Kidney epithelial cell (primary cell): ENCODE measurements at regions not wholly inside any gene's neighbourhood (a gene's known extent, or its start where the extent isn't known, plus 50 kb on each side); places are given as distances from the start of the nearest gene placed in this dataset.

ENCODE experiments used
- DNase-seq: peaks from one replicate; pipeline ENCODE4 v3.0.0-alpha.2; 2010; ENCODE audit warnings: low read depth
- H3K27me3 ChIP-seq: 2 replicates; pipeline ENCODE4 v1.6.0; 2011; ENCODE audit warnings: low read length; ENCODE audit not compliant: control insufficient read depth, insufficient read depth
- H3K36me3 ChIP-seq: 2 replicates; pipeline ENCODE4 v1.5.1; 2011; ENCODE audit warnings: low read length; ENCODE audit not compliant: control insufficient read depth, insufficient read depth
- H3K4me3 ChIP-seq: 2 replicates; pipeline ENCODE4 v1.5.1; 2011; ENCODE audit warnings: low read depth, mild to moderate bottlenecking, control low read depth, low read length
- TF ChIP-seq, protein P1 (sequence below): IDR thresholded peaks from 2 replicates; pipeline ENCODE4 v1.5.1; 2011; ENCODE audit warnings: mild to moderate bottlenecking, moderate library complexity, low read length, control low read depth, inconsistent platforms; ENCODE audit not compliant: insufficient read depth, poor library complexity, severe bottlenecking

DNA sequence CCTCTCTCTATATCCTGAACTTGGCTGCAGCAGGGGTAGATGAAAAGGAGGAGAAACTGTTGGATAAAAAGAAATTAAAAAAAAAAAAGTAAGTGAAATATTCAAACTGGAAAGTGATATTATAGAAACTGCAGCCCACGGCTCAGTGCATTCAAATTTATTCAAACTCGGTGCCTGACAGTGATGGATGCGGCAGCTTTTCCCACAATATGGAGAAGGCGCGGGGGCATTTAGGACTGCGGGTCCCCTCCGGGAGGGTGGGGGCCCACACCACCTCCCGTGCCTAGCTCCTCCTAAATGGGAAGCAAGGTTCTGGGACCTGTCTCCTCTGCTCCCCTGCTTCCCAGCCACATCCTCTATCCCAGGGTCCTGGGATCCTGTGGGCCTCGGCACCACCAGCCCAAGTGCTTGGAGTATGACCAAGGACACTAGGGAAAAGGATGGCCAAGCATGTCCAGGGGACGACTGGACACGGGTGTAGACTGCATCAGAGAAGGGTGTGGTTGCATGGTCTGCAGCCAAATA is 82.4 kb downstream of the HIF1AN start:
- TF ChIP-seq, protein P1, sequence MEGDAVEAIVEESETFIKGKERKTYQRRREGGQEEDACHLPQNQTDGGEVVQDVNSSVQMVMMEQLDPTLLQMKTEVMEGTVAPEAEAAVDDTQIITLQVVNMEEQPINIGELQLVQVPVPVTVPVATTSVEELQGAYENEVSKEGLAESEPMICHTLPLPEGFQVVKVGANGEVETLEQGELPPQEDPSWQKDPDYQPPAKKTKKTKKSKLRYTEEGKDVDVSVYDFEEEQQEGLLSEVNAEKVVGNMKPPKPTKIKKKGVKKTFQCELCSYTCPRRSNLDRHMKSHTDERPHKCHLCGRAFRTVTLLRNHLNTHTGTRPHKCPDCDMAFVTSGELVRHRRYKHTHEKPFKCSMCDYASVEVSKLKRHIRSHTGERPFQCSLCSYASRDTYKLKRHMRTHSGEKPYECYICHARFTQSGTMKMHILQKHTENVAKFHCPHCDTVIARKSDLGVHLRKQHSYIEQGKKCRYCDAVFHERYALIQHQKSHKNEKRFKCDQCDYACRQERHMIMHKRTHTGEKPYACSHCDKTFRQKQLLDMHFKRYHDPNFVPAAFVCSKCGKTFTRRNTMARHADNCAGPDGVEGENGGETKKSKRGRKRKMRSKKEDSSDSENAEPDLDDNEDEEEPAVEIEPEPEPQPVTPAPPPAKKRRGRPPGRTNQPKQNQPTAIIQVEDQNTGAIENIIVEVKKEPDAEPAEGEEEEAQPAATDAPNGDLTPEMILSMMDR = no peak
- Histone ChIP-seq H3K36me3 (no peaks in the 10 kb centered on the region), H3K27me3 (peaks cover 82% of the 10 kb centered on the region), H3K4me3 (no peak overlapping the region)
- DNase-seq = no peak

DNA sequence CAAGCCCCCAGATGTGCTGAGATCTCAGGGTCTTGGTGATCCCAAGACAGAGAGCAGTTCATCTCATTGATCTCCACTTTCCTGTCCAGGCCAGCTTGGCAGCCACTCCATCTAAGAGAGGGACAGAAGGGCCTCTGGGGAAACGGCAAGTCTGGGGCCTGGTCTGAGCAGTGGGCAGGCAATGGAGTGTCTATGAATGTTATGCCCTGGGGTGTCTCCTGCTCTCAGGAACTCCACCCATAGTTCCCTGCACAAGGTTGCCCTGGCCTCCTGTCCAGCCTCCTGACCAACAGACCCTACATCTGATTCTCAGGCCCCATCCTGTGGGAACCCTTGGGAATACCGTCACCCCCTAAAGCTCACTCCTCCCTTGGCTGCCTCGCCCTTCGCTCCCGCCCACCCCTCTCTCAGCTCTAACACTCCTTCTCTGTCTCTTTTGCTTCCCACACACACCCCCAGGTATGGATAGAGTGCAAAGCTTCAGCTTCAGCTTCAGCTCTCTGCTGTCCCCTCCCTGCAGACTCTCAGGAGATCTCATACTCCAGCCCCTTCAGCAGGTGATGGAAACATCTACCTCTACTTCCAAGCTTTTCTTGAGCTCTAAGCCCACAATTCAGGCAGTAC is 83.0 kb downstream of the HIF1AN start:
- TF ChIP-seq, protein P1 = no peak
- Histone ChIP-seq H3K4me3 (no peak overlapping the region), H3K27me3 (peaks cover 81% of the 10 kb centered on the region), H3K36me3 (no peaks in the 10 kb centered on the region)
- no peak for DNase-seq

DNA sequence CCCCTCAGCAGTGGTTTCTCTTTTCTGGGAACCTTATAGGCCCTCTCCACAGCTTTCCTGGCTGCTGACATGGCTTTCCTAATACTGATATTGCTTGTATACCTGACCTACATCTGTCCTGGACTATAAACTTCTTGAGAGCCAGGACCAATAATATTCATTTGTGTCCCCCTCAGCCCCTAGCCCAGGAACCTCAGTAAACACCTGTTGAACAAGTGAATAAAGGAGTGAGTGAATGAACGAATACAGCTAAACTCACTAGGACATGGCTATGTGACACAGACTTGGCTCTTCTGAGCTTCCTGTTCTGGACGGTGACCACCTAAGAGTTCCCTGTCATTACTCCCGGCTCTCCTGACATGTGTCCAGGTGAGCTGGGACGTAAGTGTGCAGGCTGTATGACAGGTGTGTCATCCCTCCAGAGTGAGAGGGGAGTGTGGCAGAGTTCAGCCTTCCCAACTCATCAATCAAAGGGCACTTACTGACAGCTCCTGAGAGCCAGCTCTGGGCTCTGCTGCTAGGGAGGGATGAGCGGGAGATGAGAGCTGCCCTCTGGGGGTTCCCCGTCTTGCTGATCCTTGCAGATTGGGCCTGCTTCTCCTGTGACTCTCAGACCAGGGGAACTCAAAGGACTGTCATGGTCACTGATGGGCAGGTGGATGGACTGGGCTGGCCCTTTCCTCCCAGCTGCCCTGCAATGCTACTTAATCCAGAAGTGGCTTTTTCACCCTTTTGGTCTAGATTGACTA is 84.5 kb downstream of the HIF1AN start:
- H3K27me3 ChIP-seq = peaks cover 82% of the 10 kb centered on the region
- no peaks in the 10 kb centered on the region for H3K36me3 ChIP-seq
- DNase-seq = no peak
- no peak overlapping the region for H3K4me3 ChIP-seq
- TF ChIP-seq, protein P1 = no peak

DNA sequence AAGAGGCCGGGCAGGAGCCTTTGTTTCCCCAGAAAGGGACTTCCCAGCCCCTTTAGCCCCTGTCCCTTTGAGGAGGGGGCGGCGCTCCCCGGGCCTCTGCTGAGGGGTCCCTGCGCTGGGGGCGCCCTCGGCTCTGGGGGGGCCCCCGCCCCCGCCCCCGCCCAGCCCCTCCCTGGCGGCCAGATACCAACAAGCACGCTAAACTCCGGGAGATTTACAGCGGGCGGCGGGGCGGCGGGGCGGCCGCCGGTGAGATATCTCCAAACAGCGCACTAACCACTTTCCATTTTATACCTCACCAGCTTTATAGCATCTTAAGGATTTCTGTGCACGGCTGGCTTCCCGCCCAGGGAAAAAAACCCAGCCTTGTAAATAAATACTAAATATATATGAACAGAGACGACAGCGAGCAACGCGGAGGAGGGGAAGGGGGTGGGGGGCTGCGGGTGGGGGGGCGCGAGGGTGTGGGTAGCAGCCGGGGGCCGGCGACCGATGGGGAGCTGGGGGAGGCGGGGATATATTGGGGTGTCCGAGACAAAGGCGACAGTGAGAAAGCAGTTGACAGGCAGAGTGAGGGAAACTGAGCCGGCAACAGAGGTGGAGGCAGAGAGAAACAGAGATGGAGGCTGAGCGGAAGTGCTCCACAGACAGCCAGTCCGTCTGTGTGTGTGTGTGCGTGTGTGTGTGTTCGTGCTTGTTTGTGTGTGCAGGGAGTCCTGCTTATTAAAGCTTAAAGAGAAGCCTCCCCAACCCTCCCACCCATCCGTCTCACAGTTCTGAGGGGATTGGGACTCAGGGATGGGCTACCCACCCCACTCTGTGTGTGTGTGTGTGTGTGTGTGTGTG is 85.8 kb downstream of the HIF1AN start:
- DNase-seq = no peak
- Histone ChIP-seq H3K4me3 (no peak overlapping the region), H3K36me3 (no peaks in the 10 kb centered on the region), H3K27me3 (peaks cover 87% of the 10 kb centered on the region)
- TF ChIP-seq, protein P1 = no peak

DNA sequence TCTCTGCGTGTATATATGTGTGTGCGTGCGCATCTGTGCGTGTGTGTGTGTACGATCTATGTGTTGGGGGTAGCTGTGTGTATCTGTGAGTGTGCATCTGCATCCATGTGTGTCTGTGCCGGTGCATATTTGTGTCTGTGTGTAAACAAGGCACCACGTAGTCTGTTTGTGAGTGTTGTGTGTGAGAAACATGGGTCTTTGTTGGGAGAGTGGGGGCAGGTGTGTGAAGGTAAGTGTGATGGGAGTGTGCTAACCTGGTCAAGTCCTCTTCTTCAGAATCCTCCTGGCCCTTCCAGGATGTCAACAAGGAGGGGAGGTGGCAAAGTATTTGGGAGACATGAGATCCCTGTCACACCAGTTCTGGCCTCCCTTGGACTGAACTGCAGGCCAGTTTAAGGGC is 87.2 kb downstream of the HIF1AN start:
- Histone ChIP-seq H3K4me3 (no peak overlapping the region), H3K27me3 (peaks cover 78% of the 10 kb centered on the region), H3K36me3 (no peaks in the 10 kb centered on the region)
- DNase-seq = no peak
- TF ChIP-seq, protein P1 = no peak
